HEK293 (cell line): ENCODE measurements at regions not wholly inside any gene's neighbourhood (a gene's known extent, or its start where the extent isn't known, plus 50 kb on each side); places are given as distances from the start of the nearest gene placed in this dataset.

Source experiments
- CTCF ChIA-PET: fragments of 350-600 bp; formaldehyde crosslinking; extraction: SDS; loops from one replicate; lab custom pipeline; 2021; ENCODE audit warnings: antibody characterized with exemption; lab: Yijun Ruan, JAX
- POLR2A ChIA-PET: fragments of 300-600 bp; formaldehyde crosslinking; extraction: SDS; loops from one replicate; lab custom pipeline; 2020; ENCODE audit warnings: antibody characterized with exemption, inconsistent platforms; lab: Yijun Ruan, JAX
- H3K27ac ChIP-seq: fragments of 200-500 bp; sonication (Bioruptor generic); 2 replicates; pipeline ENCODE4 v1.5.1; 2014; ENCODE audit warnings: low read depth, low read length, control low read depth, inconsistent platforms; ENCODE audit errors: extremely low read depth
- H3K36me3 ChIP-seq, 2 experiments: fragments of 200-500 bp in 1 of 2; sonication (Bioruptor generic) in 1 of 2; 1 replicate in 1 of 2; 2 replicates in 1 of 2; pipeline ENCODE4 v1.5.1; 2014 to 2017; ENCODE audit warnings: inconsistent platforms in 2 of 2, low read length in 2 of 2; ENCODE audit not compliant: control insufficient read depth in 2 of 2, insufficient read depth in 1 of 2
- H3K4me1 ChIP-seq: fragments of 200-500 bp; sonication (Bioruptor generic); 2 replicates; pipeline ENCODE4 v1.5.1; 2014; ENCODE audit warnings: mild to moderate bottlenecking, low read length, inconsistent platforms; ENCODE audit not compliant: control insufficient read depth, insufficient read depth
- H3K4me3 ChIP-seq: 2 replicates; pipeline ENCODE4 v1.5.1; 2011; ENCODE audit warnings: low read depth, mild to moderate bottlenecking, control low read depth, low read length, moderate library complexity
- H3K9me3 ChIP-seq: fragments of 200-500 bp; sonication (Bioruptor generic); 2 replicates; pipeline ENCODE4 v1.5.1; 2014; ENCODE audit warnings: low read depth, low read length, inconsistent platforms; ENCODE audit not compliant: control insufficient read depth, insufficient read depth
- BCL11B ChIP-seq: fragments of 450-650 bp; formaldehyde crosslinking; IDR thresholded peaks from 2 replicates; pipeline ENCODE4 v1.5.1; 2016; ENCODE audit warnings: low read depth, missing biosample characterization, missing genetic modification characterization
- GLI2 ChIP-seq: fragments of 450-650 bp; formaldehyde crosslinking; IDR thresholded peaks from 2 replicates; pipeline ENCODE4; 2017; ENCODE audit warnings: missing biosample characterization, missing genetic modification characterization, low read depth, borderline replicate concordance
- KLF8 ChIP-seq: fragments of 450-650 bp; formaldehyde crosslinking; IDR thresholded peaks from 2 replicates; pipeline ENCODE4 v1.5.1; 2016; ENCODE audit warnings: missing biosample characterization, missing genetic modification characterization
- REPIN1 ChIP-seq: fragments of 450-650 bp; formaldehyde crosslinking; IDR thresholded peaks from 2 replicates; pipeline ENCODE4 v1.5.1; 2017; ENCODE audit warnings: missing biosample characterization, missing genetic modification characterization, low read depth
- YY2 ChIP-seq: fragments of 450-650 bp; formaldehyde crosslinking; IDR thresholded peaks from 2 replicates; pipeline ENCODE4 v1.5.1; 2016; ENCODE audit warnings: missing biosample characterization, missing genetic modification characterization
- ZBTB8A ChIP-seq: fragments of 450-650 bp; formaldehyde crosslinking; IDR thresholded peaks from 2 replicates; pipeline ENCODE4 v1.5.1; 2016; ENCODE audit warnings: missing biosample characterization, missing genetic modification characterization
- ZNF138 ChIP-seq: fragments of 450-650 bp; formaldehyde crosslinking; IDR thresholded peaks from 2 replicates; pipeline ENCODE4 v1.5.1; 2016; ENCODE audit warnings: missing biosample characterization, missing genetic modification characterization, borderline replicate concordance
- ZNF146 ChIP-seq: fragments of 450-650 bp; formaldehyde crosslinking; IDR thresholded peaks from 2 replicates; pipeline ENCODE4 v1.5.1; 2016; ENCODE audit warnings: missing biosample characterization, missing genetic modification characterization
- ZNF214 ChIP-seq: fragments of 450-650 bp; formaldehyde crosslinking; IDR thresholded peaks from 2 replicates; pipeline ENCODE4 v1.5.1; 2017; ENCODE audit warnings: missing biosample characterization, mild to moderate bottlenecking, missing genetic modification characterization, borderline replicate concordance
- ZNF426 ChIP-seq: fragments of 450-650 bp; formaldehyde crosslinking; IDR thresholded peaks from 2 replicates; pipeline ENCODE4 v1.5.1; 2017; ENCODE audit warnings: missing biosample characterization, missing genetic modification characterization, mild to moderate bottlenecking, inconsistent platforms, moderate library complexity
- ZNF433 ChIP-seq: fragments of 450-650 bp; formaldehyde crosslinking; IDR thresholded peaks from 2 replicates; pipeline ENCODE4 v1.5.1; 2016; ENCODE audit warnings: missing biosample characterization, missing genetic modification characterization, low read depth
- ZNF48 ChIP-seq: fragments of 450-650 bp; formaldehyde crosslinking; IDR thresholded peaks from 2 replicates; pipeline ENCODE4 v1.5.1; 2016; ENCODE audit warnings: missing biosample characterization, missing genetic modification characterization
- ZNF514 ChIP-seq: fragments of 450-650 bp; formaldehyde crosslinking; IDR thresholded peaks from 2 replicates; pipeline ENCODE4 v1.5.1; 2016; ENCODE audit warnings: missing biosample characterization, missing genetic modification characterization
- ZNF549 ChIP-seq: fragments of 450-650 bp; IDR thresholded peaks from 2 replicates; pipeline ENCODE4 v1.5.1; 2018; ENCODE audit warnings: missing biosample characterization, missing genetic modification characterization, mild to moderate bottlenecking, inconsistent platforms, moderate library complexity
- ZNF610 ChIP-seq: fragments of 450-650 bp; formaldehyde crosslinking; IDR thresholded peaks from 2 replicates; pipeline ENCODE4 v1.5.1; 2016; ENCODE audit warnings: missing biosample characterization, missing genetic modification characterization, borderline replicate concordance
- ZNF623 ChIP-seq: fragments of 450-650 bp; formaldehyde crosslinking; IDR thresholded peaks from 2 replicates; pipeline ENCODE4 v1.5.1; 2016; ENCODE audit warnings: missing biosample characterization, missing genetic modification characterization
- ZNF658 ChIP-seq: fragments of 450-650 bp; formaldehyde crosslinking; IDR thresholded peaks from 2 replicates; pipeline ENCODE4; 2016; ENCODE audit warnings: missing biosample characterization, missing genetic modification characterization
- ZNF670 ChIP-seq: fragments of 450-650 bp; formaldehyde crosslinking; IDR thresholded peaks from 2 replicates; pipeline ENCODE4 v1.5.1; 2016; ENCODE audit warnings: missing biosample characterization, missing genetic modification characterization, low read depth
- ZNF747 ChIP-seq: fragments of 450-650 bp; formaldehyde crosslinking; IDR thresholded peaks from 2 replicates; pipeline ENCODE4 v1.5.1; 2016; ENCODE audit warnings: missing biosample characterization, missing genetic modification characterization
- ZNF792 ChIP-seq: fragments of 450-650 bp; formaldehyde crosslinking; IDR thresholded peaks from 2 replicates; pipeline ENCODE4 v1.5.1; 2016; ENCODE audit warnings: missing biosample characterization, missing genetic modification characterization
- ZSCAN16 ChIP-seq: fragments of 450-650 bp; formaldehyde crosslinking; IDR thresholded peaks from 2 replicates; pipeline ENCODE4 v1.5.1; 2016; ENCODE audit warnings: missing biosample characterization, missing genetic modification characterization
- TF ChIP-seq, protein P1 (sequence below): fragments of 450-650 bp; formaldehyde crosslinking; IDR thresholded peaks from 2 replicates; pipeline ENCODE4 v1.5.1; 2016; ENCODE audit warnings: missing biosample characterization, missing genetic modification characterization
- TF ChIP-seq, protein P2 (sequence below): fragments of 450-650 bp; formaldehyde crosslinking; IDR thresholded peaks from 2 replicates; pipeline ENCODE4 v1.5.1; 2016; ENCODE audit warnings: missing biosample characterization, missing genetic modification characterization
- TF ChIP-seq, protein P3 (sequence below): fragments of 450-650 bp; formaldehyde crosslinking; optimal IDR thresholded peaks from 2 replicates; pipeline ENCODE3; 2016; ENCODE audit warnings: missing biosample characterization, mild to moderate bottlenecking, missing genetic modification characterization
- TF ChIP-seq, protein P4 (sequence below): fragments of 450-650 bp; formaldehyde crosslinking; IDR thresholded peaks from 2 replicates; pipeline ENCODE4 v1.5.1; 2017; ENCODE audit warnings: missing biosample characterization, missing genetic modification characterization
- TF ChIP-seq, protein P5 (sequence below): fragments of 450-650 bp; IDR thresholded peaks from 2 replicates; pipeline ENCODE4 v1.5.1; 2018; ENCODE audit warnings: missing biosample characterization, missing genetic modification characterization

DNA sequence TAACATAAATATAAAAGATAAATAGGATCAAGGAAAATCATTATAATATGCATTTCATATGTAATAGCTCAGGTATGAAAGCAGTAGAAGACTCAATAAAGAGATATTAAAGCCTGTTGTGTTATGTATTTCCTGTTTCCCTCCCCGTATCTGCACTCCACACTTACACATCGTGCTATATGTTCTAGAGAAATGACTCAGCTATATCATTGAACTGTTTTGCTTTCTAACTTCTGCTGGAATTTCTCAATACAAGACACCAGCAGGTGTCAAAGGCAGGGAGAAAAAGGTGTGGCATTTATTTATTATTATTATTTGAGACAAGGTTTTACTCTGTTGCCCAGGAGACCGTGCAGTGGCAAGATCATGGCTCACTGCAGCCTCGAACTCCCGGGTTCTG, 842.8 kb upstream of the CNTN5 start:
- Histone ChIP-seq H3K27ac (no peak overlapping the region), H3K4me1 (no peaks in the 10 kb centered on the region)
- POLR2A ChIA-PET = no interaction called here
- TF ChIP-seq ZNF48 (tag by site-specific recombination) (no peak), ZNF549 (tag by site-specific recombination) (no peak), ZSCAN16 (tag by site-specific recombination) (no peak), ZNF514 (tag by site-specific recombination) (no peak), ZNF610 (tag by site-specific recombination) (no peak), ZNF623 (no peak), KLF8 (tag by site-specific recombination) (no peak), ZNF214 (no peak), ZNF433 (tag by site-specific recombination) (no peak), ZNF146 (tag by site-specific recombination) (no peak), ZBTB8A (tag by site-specific recombination) (no peak), ZNF658 (tag by site-specific recombination) (no peak), BCL11B (tag by site-specific recombination) (no peak)
- TF ChIP-seq, protein P1, sequence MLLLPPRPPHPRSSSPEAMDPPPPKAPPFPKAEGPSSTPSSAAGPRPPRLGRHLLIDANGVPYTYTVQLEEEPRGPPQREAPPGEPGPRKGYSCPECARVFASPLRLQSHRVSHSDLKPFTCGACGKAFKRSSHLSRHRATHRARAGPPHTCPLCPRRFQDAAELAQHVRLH = no peak
- TF ChIP-seq, protein P2, sequence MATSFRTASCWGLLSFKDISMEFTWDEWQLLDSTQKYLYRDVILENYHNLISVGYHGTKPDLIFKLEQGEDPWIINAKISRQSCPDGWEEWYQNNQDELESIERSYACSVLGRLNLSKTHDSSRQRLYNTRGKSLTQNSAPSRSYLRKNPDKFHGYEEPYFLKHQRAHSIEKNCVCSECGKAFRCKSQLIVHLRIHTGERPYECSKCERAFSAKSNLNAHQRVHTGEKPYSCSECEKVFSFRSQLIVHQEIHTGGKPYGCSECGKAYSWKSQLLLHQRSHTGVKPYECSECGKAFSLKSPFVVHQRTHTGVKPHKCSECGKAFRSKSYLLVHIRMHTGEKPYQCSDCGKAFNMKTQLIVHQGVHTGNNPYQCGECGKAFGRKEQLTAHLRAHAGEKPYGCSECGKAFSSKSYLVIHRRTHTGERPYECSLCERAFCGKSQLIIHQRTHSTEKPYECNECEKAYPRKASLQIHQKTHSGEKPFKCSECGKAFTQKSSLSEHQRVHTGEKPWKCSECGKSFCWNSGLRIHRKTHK (tag by site-specific recombination) = no peak
- TF ChIP-seq, protein P3, sequence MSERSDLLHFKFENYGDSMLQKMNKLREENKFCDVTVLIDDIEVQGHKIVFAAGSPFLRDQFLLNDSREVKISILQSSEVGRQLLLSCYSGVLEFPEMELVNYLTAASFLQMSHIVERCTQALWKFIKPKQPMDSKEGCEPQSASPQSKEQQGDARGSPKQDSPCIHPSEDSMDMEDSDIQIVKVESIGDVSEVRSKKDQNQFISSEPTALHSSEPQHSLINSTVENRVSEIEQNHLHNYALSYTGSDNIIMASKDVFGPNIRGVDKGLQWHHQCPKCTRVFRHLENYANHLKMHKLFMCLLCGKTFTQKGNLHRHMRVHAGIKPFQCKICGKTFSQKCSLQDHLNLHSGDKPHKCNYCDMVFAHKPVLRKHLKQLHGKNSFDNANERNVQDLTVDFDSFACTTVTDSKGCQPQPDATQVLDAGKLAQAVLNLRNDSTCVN (tag by site-specific recombination) = no peak
- TF ChIP-seq, all 188 proteins: peak for 0
- no peaks in the 10 kb centered on the region for H3K9me3 ChIP-seq
- H3K36me3 ChIP-seq = no peaks in the 10 kb centered on the region
- H3K4me3 ChIP-seq = no peak overlapping the region
- CTCF ChIA-PET = no interaction called here

DNA sequence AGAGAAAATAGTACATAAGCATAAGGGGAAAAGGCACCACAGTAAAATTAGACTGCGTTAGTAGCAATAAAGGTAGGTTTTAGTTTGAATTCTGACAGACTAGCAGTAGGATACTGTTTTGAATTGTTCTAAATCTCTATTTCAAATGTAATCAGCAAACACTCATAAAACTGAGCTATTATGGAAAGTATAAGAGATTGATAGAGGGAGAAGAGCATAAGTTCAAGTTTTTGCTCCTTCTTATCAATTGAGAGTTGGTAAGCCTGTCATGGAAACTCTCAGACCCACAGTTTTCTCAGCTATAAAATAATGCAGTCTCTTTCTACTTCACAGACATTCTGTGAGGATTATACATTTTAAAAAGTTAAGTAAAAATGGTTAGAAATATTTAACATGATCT, 840.2 kb upstream of the CNTN5 start:
- ChIA-PET POLR2A (no interaction called here), CTCF (interaction anchor here (0.7 to 1.2 kb wide), 2 partner anchors 835 to 1716 kb away, joined by 3 read pairs; no protein-coding TSS in a partner anchor)
- Histone ChIP-seq H3K27ac (no peak overlapping the region), H3K9me3 (no peaks in the 10 kb centered on the region), H3K36me3 (no peaks in the 10 kb centered on the region), H3K4me3 (no peak overlapping the region), H3K4me1 (no peaks in the 10 kb centered on the region)
- TF ChIP-seq ZNF426 (tag by site-specific recombination) (no peak), YY2 (tag by site-specific recombination) (no peak), ZNF792 (no peak), GLI2 (no peak), ZNF138 (tag by site-specific recombination) (no peak), REPIN1 (no peak), ZNF670 (no peak), ZSCAN16 (tag by site-specific recombination) (no peak), ZNF747 (tag by site-specific recombination) (no peak)
- TF ChIP-seq, protein P4, sequence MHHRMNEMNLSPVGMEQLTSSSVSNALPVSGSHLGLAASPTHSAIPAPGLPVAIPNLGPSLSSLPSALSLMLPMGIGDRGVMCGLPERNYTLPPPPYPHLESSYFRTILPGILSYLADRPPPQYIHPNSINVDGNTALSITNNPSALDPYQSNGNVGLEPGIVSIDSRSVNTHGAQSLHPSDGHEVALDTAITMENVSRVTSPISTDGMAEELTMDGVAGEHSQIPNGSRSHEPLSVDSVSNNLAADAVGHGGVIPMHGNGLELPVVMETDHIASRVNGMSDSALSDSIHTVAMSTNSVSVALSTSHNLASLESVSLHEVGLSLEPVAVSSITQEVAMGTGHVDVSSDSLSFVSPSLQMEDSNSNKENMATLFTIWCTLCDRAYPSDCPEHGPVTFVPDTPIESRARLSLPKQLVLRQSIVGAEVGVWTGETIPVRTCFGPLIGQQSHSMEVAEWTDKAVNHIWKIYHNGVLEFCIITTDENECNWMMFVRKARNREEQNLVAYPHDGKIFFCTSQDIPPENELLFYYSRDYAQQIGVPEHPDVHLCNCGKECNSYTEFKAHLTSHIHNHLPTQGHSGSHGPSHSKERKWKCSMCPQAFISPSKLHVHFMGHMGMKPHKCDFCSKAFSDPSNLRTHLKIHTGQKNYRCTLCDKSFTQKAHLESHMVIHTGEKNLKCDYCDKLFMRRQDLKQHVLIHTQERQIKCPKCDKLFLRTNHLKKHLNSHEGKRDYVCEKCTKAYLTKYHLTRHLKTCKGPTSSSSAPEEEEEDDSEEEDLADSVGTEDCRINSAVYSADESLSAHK (tag by site-specific recombination) = no peak
- TF ChIP-seq, protein P5, sequence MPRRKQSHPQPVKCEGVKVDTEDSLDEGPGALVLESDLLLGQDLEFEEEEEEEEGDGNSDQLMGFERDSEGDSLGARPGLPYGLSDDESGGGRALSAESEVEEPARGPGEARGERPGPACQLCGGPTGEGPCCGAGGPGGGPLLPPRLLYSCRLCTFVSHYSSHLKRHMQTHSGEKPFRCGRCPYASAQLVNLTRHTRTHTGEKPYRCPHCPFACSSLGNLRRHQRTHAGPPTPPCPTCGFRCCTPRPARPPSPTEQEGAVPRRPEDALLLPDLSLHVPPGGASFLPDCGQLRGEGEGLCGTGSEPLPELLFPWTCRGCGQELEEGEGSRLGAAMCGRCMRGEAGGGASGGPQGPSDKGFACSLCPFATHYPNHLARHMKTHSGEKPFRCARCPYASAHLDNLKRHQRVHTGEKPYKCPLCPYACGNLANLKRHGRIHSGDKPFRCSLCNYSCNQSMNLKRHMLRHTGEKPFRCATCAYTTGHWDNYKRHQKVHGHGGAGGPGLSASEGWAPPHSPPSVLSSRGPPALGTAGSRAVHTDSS = no peak
